ENCODE measurements at regions not wholly inside any gene's neighbourhood (a gene's known extent, or its start where the extent isn't known, plus 50 kb on each side); places are given as distances from the start of the nearest gene placed in this dataset.
A peak's percentile ranks its signal among the peaks of the same experiment; 100 is the strongest.

- no peak for DNase-seq
Observed at GRCh38 chr3:18079062-18079461, 336.6 kb upstream of the TBC1D5 start.

GRCh38 chr3:18077128-18077840 is 334.9 kb upstream of the TBC1D5 start:
- DNase-seq = no peak

- no peak for DNase-seq
Observed at GRCh38 chr3:18076301-18076700, 333.9 kb upstream of the TBC1D5 start.

- DNase-seq = no peak
Observed at GRCh38 chr3:18075799-18076198, 333.4 kb upstream of the TBC1D5 start.

GRCh38 chr3:18071833-18072232 is 329.4 kb upstream of the TBC1D5 start:
- DNase-seq = no peak

GRCh38 chr3:18070944-18071343 is 328.5 kb upstream of the TBC1D5 start:
- DNase-seq = no peak

DNA sequence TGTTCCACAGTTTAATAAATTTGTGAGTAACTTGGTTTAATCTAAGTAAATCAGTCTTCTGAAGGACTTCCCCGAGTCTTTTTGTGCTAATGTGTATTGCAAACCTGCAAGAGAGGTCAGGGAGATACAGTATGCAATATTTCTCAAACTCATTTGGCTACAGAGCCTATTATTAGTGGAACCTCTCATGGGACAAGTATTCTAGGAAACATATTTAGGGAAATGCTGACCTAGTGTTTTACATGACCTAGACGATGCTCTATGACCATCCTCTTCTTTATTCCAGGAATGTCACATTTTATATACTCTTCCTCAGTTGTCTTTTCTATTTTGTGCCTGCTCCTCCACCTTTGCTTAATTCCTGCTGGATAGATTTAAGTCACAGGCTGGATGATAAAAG is 327.8 kb upstream of the TBC1D5 start:
- no peak for DNase-seq

- DNase-seq = no peak
Observed at GRCh38 chr3:18069568-18069967, 327.1 kb upstream of the TBC1D5 start.

- DNase-seq = no peak
Observed at GRCh38 chr3:18066899-18067582, 324.6 kb upstream of the TBC1D5 start.

- no peak for DNase-seq
Observed at GRCh38 chr3:18064586-18064985, 322.2 kb upstream of the TBC1D5 start.

GRCh38 chr3:18062657-18063025 is 320.2 kb upstream of the TBC1D5 start:
- no peak for DNase-seq

GRCh38 chr3:18061737-18062656 is 319.6 kb upstream of the TBC1D5 start:
- DNase-seq = peak in 3 of 4 experiments; percentile 28 to 32 (median 30)

DNA sequence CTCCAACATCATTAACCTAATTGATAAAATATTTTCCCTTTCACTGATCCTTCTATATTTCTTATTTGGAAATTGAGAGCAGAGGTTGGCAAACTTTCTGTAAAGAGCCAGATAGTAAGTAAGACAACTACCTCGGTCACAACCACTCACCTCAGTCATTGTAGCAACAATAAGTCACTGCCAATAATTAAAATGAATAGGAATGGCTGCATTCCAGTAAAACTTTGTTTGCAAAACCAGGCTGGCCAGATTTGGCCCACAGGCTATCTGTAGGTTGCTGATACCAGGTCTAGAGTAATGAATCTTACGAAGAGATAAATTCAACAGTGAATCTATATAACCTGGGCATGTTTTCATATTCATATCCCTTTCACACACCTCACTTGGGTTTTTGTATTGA is 316.2 kb upstream of the TBC1D5 start:
- no peak for DNase-seq

GRCh38 chr3:18057471-18058091 is 315.1 kb upstream of the TBC1D5 start:
- no peak for DNase-seq

DNA sequence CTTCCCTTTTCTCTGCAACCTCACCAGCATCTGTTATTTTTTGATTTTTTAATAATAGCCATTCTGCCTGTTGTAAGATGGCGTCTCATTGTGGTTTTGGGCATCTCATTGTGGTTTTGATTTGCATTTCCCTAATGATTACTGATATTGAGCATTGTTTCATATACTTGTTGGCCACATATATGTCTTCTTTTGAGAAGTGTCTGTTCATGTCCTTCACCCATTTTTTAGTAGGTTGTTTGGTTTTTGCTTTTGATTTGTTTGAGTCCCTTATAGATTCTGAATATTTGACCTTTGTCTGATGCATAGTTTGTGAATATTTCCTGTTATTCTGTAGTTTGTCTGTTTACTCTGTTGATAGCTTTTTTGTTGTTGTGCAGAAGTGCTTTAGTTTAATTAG is 312.2 kb upstream of the TBC1D5 start:
- DNase-seq = no peak

GRCh38 chr3:18051306-18051705 is 308.9 kb upstream of the TBC1D5 start:
- no peak for DNase-seq

- DNase-seq = no peak
Observed at GRCh38 chr3:18049096-18049495, 306.7 kb upstream of the TBC1D5 start.

DNA sequence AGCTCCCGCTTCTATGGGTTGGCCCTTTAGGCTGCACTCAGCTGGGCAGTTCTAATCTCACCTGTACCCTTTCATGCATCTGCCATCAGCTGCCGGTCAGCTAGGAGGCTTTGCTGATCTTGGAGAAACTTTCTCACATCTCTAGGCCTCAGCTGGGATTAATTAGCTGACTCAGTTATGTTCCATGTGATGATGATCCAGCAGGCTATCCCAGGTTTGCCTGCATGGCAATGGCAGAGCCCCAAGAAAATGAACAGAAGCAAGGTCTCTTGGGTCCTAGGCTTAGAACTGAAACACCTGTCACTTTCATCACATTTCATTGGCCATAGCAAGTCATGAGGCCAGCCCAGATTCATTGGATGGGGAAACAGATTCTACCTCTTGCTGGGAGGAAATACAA is 304.6 kb upstream of the TBC1D5 start:
- DNase-seq = no peak

GRCh38 chr3:18046131-18046915 is 303.9 kb upstream of the TBC1D5 start:
- peak; percentile 19 to 67 (median 60) for DNase-seq

- no peak for DNase-seq
Observed at GRCh38 chr3:18044971-18045880, 302.8 kb upstream of the TBC1D5 start.

- no peak for DNase-seq
Observed at GRCh38 chr3:18044191-18044590, 301.8 kb upstream of the TBC1D5 start.

All from suppressor macrophage (primary cell).